Smooth muscle cell (in vitro differentiated cells): ENCODE measurements at regions not wholly inside any gene's neighbourhood (a gene's known extent, or its start where the extent isn't known, plus 50 kb on each side); places are given as distances from the start of the nearest gene placed in this dataset.

Source experiments
- DNase-seq: peaks from one replicate; lab custom pipeline; 2025; ENCODE audit not compliant: unreplicated experiment; lab: John Stamatoyannopoulos, UW
- H2AFZ ChIP-seq: fragments of 200-600 bp; sonication (generic); 2 replicates; pipeline ENCODE4 v1.6.0; 2016; ENCODE audit warnings: antibody characterized with exemption, low read depth, mild to moderate bottlenecking
- H3F3A ChIP-seq: fragments of 200-600 bp; sonication (generic); 2 replicates; pipeline ENCODE4 v1.6.0; 2017; ENCODE audit warnings: antibody characterized with exemption, low read depth
- H3K27ac ChIP-seq: fragments of 200-600 bp; sonication (generic); 2 replicates; pipeline ENCODE4 v1.5.1; 2016; ENCODE audit warnings: low read depth, mild to moderate bottlenecking
- H3K27me3 ChIP-seq: fragments of 200-600 bp; sonication (generic); 2 replicates; pipeline ENCODE4 v1.6.1; 2016; ENCODE audit warnings: low read depth, mild to moderate bottlenecking
- H3K36me3 ChIP-seq: fragments of 200-600 bp; sonication (generic); 2 replicates; pipeline ENCODE4 v1.5.1; 2016; ENCODE audit warnings: low read depth
- H3K4me1 ChIP-seq: fragments of 200-600 bp; sonication (generic); 2 replicates; pipeline ENCODE4 v1.5.1; 2016; ENCODE audit warnings: low read depth
- H3K4me2 ChIP-seq: fragments of 200-600 bp; sonication (generic); 2 replicates; pipeline ENCODE4 v1.6.0; 2016; ENCODE audit warnings: mild to moderate bottlenecking
- H3K4me3 ChIP-seq: fragments of 200-600 bp; sonication (generic); 2 replicates; pipeline ENCODE4 v1.5.1; 2016; ENCODE audit warnings: mild to moderate bottlenecking
- H3K79me2 ChIP-seq: fragments of 200-600 bp; sonication (generic); 2 replicates; pipeline ENCODE4 v1.6.0; 2016; ENCODE audit warnings: low read depth, mild to moderate bottlenecking
- H3K9ac ChIP-seq: fragments of 200-600 bp; sonication (generic); 2 replicates; pipeline ENCODE4 v1.6.0; 2016; ENCODE audit warnings: low read depth
- H3K9me3 ChIP-seq: fragments of 200-600 bp; sonication (generic); replicated peaks from 2 replicates; pipeline ENCODE4 v1.5.1; 2016; ENCODE audit warnings: low read depth
- H4K20me1 ChIP-seq: fragments of 200-600 bp; sonication (generic); 2 replicates; pipeline ENCODE4 v1.6.0; 2016; ENCODE audit warnings: low read depth
- WGBS: methylation state at CpG from one replicate; pipeline ENCODE4 v1.1.7; 2016; ENCODE audit warnings: low lambda C conversion rate; 5-methylcytosine and 5-hydroxymethylcytosine counted together
- TF ChIP-seq, protein P1 (sequence below): fragments of 200-600 bp; sonication (generic); IDR thresholded peaks from 2 replicates; pipeline ENCODE4 v1.5.1; 2017; ENCODE audit warnings: borderline replicate concordance, mild to moderate bottlenecking, antibody characterized with exemption; ENCODE audit not compliant: insufficient read depth, poor library complexity, severe bottlenecking

DNA sequence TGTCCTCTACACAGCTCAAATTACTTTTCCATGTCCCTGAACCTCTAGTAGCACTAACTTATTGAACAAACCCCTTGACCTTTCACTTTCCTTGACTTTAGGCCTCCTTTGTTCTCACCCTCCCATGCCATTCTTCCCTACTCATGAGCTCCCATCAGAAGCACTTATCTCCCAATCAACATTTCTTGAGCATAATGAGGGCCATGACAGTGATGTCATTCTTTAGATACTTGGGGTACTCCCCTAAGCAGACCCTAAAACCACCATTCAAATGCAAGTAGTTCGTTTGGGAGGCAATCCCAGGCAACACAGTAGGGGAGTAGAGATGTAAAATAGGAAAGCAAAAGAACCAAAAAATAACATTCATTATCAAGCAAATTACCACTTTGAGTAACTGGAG lies 115.9 kb upstream of the ARHGAP28 start:
- WGBS: 43% methylated on average over 1 of the region's 1 CpG

GRCh38 chr18:6614952-6615351 lies 114.6 kb upstream of the ARHGAP28 start:
- no peaks in the 10 kb centered on the region for H3K27me3 ChIP-seq
- no peaks in the 10 kb centered on the region for H3K9me3 ChIP-seq

More for the DNA sequence above, 115.9 kb upstream of the ARHGAP28 start:
- Histone ChIP-seq H3K4me2 (no peak overlapping the region), H3K36me3 (no peaks in the 10 kb centered on the region), H3K9ac (no peak overlapping the region), H3K27ac (no peak overlapping the region), H3K79me2 (no peaks in the 10 kb centered on the region), H3K4me1 (no peaks in the 10 kb centered on the region), H4K20me1 (no peaks in the 10 kb centered on the region), H3K4me3 (no peak overlapping the region), H3K27me3 (no peaks in the 10 kb centered on the region), H3K9me3 (no peaks in the 10 kb centered on the region), H3F3A (no peaks in the 10 kb centered on the region), H2AFZ (no peak overlapping the region)
- TF ChIP-seq, protein P1, sequence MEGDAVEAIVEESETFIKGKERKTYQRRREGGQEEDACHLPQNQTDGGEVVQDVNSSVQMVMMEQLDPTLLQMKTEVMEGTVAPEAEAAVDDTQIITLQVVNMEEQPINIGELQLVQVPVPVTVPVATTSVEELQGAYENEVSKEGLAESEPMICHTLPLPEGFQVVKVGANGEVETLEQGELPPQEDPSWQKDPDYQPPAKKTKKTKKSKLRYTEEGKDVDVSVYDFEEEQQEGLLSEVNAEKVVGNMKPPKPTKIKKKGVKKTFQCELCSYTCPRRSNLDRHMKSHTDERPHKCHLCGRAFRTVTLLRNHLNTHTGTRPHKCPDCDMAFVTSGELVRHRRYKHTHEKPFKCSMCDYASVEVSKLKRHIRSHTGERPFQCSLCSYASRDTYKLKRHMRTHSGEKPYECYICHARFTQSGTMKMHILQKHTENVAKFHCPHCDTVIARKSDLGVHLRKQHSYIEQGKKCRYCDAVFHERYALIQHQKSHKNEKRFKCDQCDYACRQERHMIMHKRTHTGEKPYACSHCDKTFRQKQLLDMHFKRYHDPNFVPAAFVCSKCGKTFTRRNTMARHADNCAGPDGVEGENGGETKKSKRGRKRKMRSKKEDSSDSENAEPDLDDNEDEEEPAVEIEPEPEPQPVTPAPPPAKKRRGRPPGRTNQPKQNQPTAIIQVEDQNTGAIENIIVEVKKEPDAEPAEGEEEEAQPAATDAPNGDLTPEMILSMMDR: no peak
- no peak for DNase-seq

GRCh38 chr18:6616981-6617380 lies 112.5 kb upstream of the ARHGAP28 start:
- Histone ChIP-seq H3K4me2 (no peak overlapping the region), H3F3A (no peaks in the 10 kb centered on the region), H3K36me3 (no peaks in the 10 kb centered on the region), H3K4me1 (no peaks in the 10 kb centered on the region), H2AFZ (no peak overlapping the region), H3K4me3 (no peak overlapping the region), H3K27ac (no peak overlapping the region), H3K79me2 (no peaks in the 10 kb centered on the region), H3K9ac (no peak overlapping the region), H4K20me1 (no peaks in the 10 kb centered on the region), H3K27me3 (no peaks in the 10 kb centered on the region), H3K9me3 (no peaks in the 10 kb centered on the region)
- DNase-seq: no peak
- WGBS: 87% methylated on average over 4 of the region's 4 CpGs
- TF ChIP-seq, protein P1: no peak

More at GRCh38 chr18:6614952-6615351, 114.6 kb upstream of the ARHGAP28 start:
- Histone ChIP-seq H3K9ac (no peak overlapping the region), H2AFZ (no peak overlapping the region), H3F3A (no peaks in the 10 kb centered on the region), H3K36me3 (no peaks in the 10 kb centered on the region), H3K4me3 (no peak overlapping the region), H3K79me2 (no peaks in the 10 kb centered on the region), H3K4me2 (no peak overlapping the region), H3K27ac (no peak overlapping the region), H4K20me1 (no peaks in the 10 kb centered on the region), H3K4me1 (no peaks in the 10 kb centered on the region)
- 70% methylated on average over 4 of the region's 4 CpGs for WGBS
- TF ChIP-seq, protein P1: no peak
- DNase-seq: no peak

- 97% methylated on average over 4 of the region's 4 CpGs for WGBS
- H2AFZ ChIP-seq: no peak overlapping the region
- H3F3A ChIP-seq: no peaks in the 10 kb centered on the region
- no peaks in the 10 kb centered on the region for H3K27me3 ChIP-seq
- no peak overlapping the region for H3K4me2 ChIP-seq
- H3K79me2 ChIP-seq: no peaks in the 10 kb centered on the region
- no peak overlapping the region for H3K9ac ChIP-seq
- no peaks in the 10 kb centered on the region for H3K9me3 ChIP-seq
- no peak for DNase-seq
- H4K20me1 ChIP-seq: no peaks in the 10 kb centered on the region
- no peak overlapping the region for H3K4me3 ChIP-seq
- H3K27ac ChIP-seq: no peak overlapping the region
- TF ChIP-seq, protein P1: no peak
- no peaks in the 10 kb centered on the region for H3K36me3 ChIP-seq
- no peaks in the 10 kb centered on the region for H3K4me1 ChIP-seq
These were observed 108.1 kb upstream of the ARHGAP28 start for GRCh38 chr18:6621437-6621836.
